ENCODE measurements at regions not wholly inside any gene's neighbourhood (a gene's known extent, or its start where the extent isn't known, plus 50 kb on each side); places are given as distances from the start of the nearest gene placed in this dataset.

DNA sequence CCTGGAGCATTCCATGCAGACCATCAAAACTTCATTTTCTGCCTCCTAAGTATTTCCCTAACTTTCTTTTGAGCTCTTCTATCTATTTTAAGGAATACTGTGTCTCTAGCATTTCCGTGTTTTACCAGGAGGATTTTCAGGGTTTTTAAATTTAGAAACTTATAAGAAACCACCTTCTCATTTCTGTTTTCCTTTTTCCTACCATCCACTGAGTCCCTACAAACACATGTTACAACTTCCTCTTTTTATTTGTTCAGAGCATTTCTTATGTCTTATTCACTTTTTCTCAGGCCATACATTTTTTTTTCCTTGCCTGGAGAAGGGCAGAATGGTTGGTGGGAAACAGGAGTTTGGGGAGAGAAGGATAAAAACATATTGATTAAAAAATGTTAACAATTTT lies 130.0 kb upstream of the BMP5 start:
- DNase-seq, result no peak

DNA sequence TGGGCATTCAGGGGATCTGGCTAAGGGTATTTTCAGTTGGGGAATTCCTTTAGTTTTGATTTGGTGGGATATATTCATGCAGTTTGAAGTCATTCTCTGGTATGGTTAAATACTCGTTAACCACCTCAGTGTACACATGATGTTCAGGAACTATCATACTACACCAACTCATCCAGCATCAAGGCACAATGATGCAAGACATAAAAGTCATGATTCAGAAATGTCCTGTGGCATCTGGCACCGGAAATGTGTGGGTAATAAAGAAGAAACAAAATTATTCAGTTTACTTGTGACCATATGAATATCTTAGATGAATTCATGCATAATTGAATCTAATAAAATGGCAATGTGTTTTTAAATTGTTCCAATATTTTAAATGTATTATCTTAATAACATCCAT lies 129.0 kb upstream of the BMP5 start:
- DNase-seq, result peak; percentile 42

DNA sequence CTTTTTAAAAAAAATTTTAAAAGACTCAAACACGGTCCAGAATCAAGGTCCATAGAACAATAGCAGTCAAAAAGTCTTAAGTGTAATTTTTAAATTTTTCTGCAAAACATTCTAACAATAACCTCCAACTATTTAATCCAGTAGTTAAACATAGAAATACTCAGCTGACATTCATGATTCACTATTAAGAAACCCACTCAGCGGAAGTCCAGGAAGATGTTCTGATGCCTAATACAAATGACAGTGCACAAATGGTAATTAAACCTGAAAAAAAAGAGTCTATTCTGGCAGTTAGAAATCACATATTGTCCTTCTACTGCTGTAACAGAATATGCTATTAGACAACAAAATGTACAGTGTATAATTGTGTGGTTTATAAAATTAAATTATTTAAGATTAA lies 128.2 kb upstream of the BMP5 start:
- DNase-seq, result no peak

GRCh38 chr6:56002336-56002735 lies 126.9 kb upstream of the BMP5 start:
- DNase-seq, result peak; percentile 55

DNA sequence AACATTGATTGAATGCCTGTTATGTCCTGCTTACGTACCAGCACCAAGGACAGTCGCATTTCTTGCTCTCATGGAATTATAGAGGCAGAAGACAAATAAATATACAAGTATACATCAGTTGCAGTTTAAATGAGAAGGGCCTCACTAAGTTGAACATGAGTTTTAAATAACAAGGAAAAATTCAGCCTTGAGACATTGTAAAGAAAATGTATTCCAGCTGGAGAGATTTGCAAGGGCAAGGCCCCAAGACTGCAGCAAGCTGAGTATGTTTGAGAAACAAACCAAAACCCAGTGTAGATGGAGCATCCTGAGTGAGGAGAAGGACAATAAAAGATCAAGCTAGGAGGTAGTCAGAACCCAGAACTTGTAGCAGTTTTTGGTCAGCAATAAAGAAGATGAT lies 123.2 kb upstream of the BMP5 start:
- no peak for DNase-seq

DNA sequence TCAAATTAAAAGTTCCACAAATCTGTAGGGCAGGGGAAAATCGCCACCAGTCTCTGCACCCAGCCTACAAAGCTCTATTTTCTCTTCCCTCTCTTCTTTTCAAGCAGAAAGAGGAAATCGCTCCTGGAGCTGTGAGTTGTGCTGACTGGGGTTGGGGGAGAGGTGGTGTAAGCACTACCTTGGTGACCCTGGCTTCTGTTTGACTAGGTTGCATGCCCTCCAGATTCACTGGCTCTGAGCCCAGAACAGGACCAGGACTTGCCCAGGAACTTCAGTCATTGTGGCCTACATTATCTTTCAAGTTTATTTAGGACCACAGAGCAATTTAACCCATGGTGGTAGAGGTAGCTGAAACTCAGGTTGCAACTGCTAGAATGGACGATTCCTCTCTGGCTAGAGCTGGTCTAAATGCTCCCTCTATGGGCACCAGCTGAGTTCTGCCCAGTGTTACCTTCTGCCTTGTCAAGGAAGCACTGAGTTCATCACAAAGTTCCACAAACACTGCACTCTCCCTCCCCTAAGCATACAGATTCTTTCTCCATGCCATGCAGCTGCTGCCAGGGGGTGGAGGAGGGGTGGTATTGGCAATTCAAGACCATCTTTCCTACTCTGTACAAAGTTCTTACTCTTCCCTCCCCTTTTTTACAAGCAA lies 122.0 kb upstream of the BMP5 start:
- no peak for DNase-seq

- DNase-seq, result no peak
Observed at GRCh38 chr6:55994531-55994930, 119.1 kb upstream of the BMP5 start.

GRCh38 chr6:55993418-55993817 lies 118.0 kb upstream of the BMP5 start:
- DNase-seq, result no peak

DNA sequence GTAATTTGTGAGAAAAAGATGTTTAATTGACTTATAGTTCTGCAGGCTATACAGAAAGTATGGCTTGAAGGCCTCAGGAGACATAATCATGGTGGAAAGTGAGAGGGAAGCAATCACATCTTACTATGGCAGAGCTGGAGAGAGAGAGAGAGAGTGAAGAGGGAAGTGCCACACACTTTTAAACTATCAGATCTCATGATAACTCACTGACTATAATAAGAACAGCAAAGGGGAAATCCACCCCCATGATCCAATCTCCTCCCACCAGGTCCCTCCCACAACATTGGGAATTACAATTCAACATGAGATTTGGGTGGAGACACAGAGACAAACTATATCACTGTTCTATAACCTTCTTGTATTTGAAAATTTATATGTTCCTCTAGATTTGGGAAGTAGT lies 117.2 kb upstream of the BMP5 start:
- no peak for DNase-seq

DNA sequence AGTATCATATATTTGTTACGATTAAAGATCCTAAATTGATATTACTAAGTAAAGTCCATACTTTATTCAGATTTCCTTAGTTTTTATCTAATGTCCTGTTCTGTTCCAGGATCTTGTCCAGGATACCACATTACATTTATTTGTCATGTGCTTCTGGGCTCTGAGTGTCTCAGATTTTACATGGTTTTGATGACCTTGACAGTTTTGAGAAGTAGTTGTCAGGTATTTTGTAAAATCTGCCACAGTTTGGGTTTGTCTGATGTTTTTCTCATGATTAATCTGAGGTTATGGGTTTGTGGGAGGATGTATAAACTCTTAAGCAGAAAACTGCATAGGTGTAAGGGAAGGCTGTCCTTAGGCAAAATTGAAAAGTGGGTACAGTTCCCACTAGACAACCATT lies 109.9 kb upstream of the BMP5 start:
- no peak for DNase-seq

DNA sequence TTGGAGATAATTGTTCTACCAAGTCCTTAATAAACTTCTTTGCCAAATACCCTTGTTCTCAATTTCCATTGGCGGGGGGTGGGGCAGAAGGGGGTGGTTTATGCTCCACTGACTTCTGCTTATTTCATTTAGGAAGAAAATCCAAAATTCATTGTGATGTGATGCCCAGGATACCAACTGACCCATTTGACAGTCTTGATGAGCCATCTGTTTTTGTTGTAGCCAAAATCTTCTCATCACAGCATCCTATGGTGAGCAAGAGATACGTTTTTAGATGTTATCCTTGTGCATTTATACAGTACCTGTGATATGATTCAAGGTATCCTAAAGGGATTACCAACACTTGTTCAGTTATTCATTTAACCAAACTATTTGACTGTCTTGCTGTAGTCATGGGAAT lies 108.5 kb upstream of the BMP5 start:
- DNase-seq, result no peak

DNA sequence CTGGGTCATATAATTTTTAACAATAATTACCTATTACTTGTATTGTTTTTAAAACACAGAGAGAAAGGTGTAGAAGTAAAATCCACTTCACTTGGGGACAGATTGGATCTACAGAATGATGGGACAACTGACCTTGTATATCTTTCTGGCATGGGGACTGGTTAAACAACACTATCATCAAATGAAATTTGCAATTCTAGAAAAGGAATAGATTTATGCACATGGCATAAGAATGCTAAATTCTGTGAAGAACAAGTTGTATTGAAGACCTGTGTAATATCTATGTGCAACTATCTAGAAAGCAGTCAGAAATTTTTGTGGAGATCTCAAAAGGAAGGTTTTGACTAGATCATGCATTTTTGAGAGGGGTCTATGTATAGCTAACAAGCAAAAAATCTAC lies 106.3 kb upstream of the BMP5 start:
- no peak for DNase-seq

GRCh38 chr6:55980627-55981211 lies 105.3 kb upstream of the BMP5 start:
- DNase-seq, result peak; percentile 46

GRCh38 chr6:55979526-55979925 lies 104.1 kb upstream of the BMP5 start:
- no peak for DNase-seq

- no peak for DNase-seq
Observed at GRCh38 chr6:55977959-55978665, 102.7 kb upstream of the BMP5 start.

- DNase-seq, result peak; percentile 14
Observed at GRCh38 chr6:55974688-55975087, 99.3 kb upstream of the BMP5 start.

- no peak for DNase-seq
Observed at GRCh38 chr6:55972091-55972490, 96.7 kb upstream of the BMP5 start.

DNA sequence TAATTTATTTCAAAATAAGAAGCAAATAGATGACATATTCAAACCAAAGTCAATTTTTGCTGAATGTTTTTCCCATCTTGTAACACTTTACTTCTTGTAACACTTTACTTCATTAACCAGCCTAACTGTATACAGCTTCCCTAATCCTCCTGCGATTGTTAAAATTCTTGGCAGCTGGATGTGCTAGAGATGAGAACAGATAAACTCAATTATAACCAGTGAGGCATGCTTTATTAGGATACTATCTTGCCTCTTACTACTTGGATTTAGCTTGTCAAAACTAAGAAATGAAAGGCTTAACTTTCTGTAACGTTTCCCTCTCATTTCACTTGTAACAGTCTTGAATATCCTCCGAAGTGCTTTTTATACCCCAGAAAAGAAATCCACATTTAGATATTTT lies 94.1 kb upstream of the BMP5 start:
- no peak for DNase-seq

DNA sequence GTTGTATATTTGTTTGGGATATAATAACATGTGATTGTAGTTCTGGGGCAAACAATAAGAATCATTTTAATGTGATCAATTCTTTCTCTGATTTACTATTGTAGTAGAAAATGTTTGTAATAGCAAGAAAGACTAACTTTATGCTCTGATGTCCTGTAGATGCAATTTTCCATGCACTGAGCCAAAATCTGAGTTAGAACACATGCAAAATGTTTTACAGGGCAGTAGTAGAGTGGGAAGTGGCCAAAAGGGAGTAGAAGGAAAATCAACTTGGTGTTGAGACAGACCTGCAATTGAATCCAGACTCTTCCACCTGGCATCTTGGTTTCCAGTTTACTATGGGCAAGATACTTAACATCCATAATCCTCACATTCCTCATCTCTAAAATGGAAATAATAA lies 93.5 kb upstream of the BMP5 start:
- DNase-seq, result no peak

- DNase-seq, result no peak
Observed at GRCh38 chr6:55964136-55964535, 88.7 kb upstream of the BMP5 start.

DNA sequence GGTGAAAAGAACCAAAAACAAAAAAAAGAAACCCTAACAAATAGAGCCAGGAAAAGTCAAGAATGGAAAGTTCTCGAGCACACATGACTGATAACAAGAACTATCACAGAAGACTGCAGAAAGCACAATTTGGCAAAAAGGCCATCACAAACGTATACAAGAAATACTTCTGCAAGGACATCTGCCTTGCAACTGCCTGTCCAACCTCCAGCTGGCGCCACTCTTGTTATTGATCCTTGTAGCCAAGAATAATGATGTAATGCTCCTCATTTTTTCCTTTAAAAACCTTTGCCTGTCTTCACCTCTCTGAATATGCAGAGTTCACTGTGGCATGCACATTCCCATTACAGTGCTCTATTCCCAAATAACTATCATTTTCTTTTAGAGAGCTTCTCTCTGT lies 87.9 kb upstream of the BMP5 start:
- peak; percentile 6 for DNase-seq

DNA sequence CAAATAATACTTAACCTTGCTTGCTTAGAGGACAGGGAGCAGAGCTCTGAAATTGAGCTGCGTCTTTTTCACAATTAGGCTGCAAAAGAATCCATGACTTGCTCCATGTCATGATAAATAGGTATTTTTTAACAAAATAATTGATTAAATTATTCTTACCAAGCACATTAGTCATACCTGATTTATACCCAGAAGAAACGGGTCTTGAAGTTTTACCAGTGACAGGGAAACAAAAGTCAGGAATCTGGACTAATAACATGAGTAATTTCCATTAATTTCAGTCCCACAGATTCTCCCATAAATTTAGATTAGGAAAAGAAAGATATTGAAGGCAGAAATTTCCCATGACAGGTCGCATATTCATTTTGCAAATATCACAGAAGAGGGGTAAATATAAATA lies 85.0 kb upstream of the BMP5 start:
- DNase-seq, result no peak

DNA sequence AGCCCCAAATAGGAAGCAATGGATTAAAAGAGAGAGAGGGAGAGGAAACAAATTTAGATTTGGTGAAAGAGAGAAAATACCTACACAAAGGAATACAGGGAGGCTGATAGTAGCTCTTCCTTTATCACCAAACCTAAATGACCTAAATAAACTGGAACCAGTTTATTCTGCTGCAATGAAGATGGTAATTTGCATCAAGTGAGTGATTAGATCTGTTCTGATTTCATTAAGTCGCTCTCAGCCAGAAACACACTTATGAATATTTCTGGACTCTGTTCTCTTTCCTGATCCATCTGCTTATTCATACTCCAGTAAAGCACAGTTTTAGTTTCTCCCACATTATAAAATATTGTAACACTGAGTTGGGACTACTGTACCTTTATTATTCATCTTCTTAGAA lies 83.4 kb upstream of the BMP5 start:
- DNase-seq, result no peak

DNA sequence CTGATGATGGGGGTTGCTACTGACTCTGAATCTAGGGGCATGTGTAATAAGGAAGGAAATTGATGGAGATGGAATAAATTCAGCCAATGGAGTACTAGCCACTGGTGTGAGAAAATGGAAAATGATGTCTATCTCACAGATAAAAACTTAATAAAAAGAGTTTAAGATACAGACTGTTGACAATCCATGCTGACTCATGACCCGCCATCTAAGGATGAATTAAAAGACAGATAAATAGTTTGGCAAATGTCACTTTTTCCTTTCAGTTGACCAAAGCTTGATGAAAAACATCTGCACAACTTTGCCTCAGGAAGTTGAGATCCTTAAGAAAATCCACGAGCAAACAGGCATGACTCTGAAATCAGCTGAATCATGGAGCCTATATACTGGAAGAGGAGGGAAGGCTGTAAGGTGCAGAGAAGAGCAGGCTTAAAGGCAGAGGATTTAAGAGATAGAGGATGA lies 82.6 kb upstream of the BMP5 start:
- peak; percentile 82 for DNase-seq

GRCh38 chr6:55955684-55956083 lies 80.3 kb upstream of the BMP5 start:
- no peak for DNase-seq

Data from fibroblast of skin of right quadriceps (primary cell).